ENCODE measurements at regions not wholly inside any gene's neighbourhood (a gene's known extent, or its start where the extent isn't known, plus 50 kb on each side); places are given as distances from the start of the nearest gene placed in this dataset.

- Mint-ChIP-seq H3K27ac (no peak overlapping the region), H3K27me3 (no peaks in the 10 kb centered on the region), H3K36me3 (ENCODE audit: low read depth) (no peaks in the 10 kb centered on the region), H3K9me3 (no peaks in the 10 kb centered on the region), H3K4me1 (no peaks in the 10 kb centered on the region), H3K4me3 (no peak overlapping the region)
- ChIA-PET POLR2A (no interaction called here), CTCF (no interaction called here)
- no peak for DNase-seq
These were observed 146.8 kb downstream of the HMGN5 start for GRCh38 chrX:81054904-81055303.

GRCh38 chrX:81021478-81021877 lies 180.2 kb downstream of the HMGN5 start:
- ChIA-PET CTCF (no interaction called here), POLR2A (no interaction called here)
- H3K4me3 Mint-ChIP-seq, result no peak overlapping the region
- no peak for DNase-seq
- H3K9me3 Mint-ChIP-seq, result no peaks in the 10 kb centered on the region
- H3K27me3 Mint-ChIP-seq, result no peaks in the 10 kb centered on the region
- H3K36me3 Mint-ChIP-seq (ENCODE audit: low read depth), result no peaks in the 10 kb centered on the region
- H3K4me1 Mint-ChIP-seq, result no peaks in the 10 kb centered on the region
- H3K27ac Mint-ChIP-seq, result no peak overlapping the region

GRCh38 chrX:81003491-81004185 lies 194.0 kb upstream of the BRWD3 start:
- Mint-ChIP-seq H3K4me3 (no peak overlapping the region), H3K36me3 (ENCODE audit: low read depth) (no peaks in the 10 kb centered on the region)

GRCh38 chrX:80984118-80984517 lies 174.4 kb upstream of the BRWD3 start:
- ChIA-PET CTCF (no interaction called here), POLR2A (interaction anchor here (0.5 kb wide), 1 partner anchor 513 kb away, joined by 4 read pairs; no protein-coding TSS in a partner anchor)
- DNase-seq, result no peak
- peaks cover 3% of the 10 kb centered on the region for H3K9me3 Mint-ChIP-seq
- H3K27me3 Mint-ChIP-seq, result no peaks in the 10 kb centered on the region
- H3K4me3 Mint-ChIP-seq, result no peak overlapping the region
- no peak overlapping the region for H3K27ac Mint-ChIP-seq
- no peaks in the 10 kb centered on the region for H3K4me1 Mint-ChIP-seq
- H3K36me3 Mint-ChIP-seq (ENCODE audit: low read depth), result no peaks in the 10 kb centered on the region

More at GRCh38 chrX:81003491-81004185, 194.0 kb upstream of the BRWD3 start:
- ChIA-PET POLR2A (no interaction called here), CTCF (no interaction called here)
- Mint-ChIP-seq H3K9me3 (peaks cover 2% of the 10 kb centered on the region), H3K4me1 (no peaks in the 10 kb centered on the region), H3K27me3 (no peaks in the 10 kb centered on the region), H3K27ac (no peak overlapping the region)
- DNase-seq, result no peak
